ENCODE measurements at regions not wholly inside any gene's neighbourhood (a gene's known extent, or its start where the extent isn't known, plus 50 kb on each side); places are given as distances from the start of the nearest gene placed in this dataset.
"Not testable (repeated sequence)": the region's sequence is repeated elsewhere in the genome, so short reads cannot be mapped to it uniquely, and the experiment has no call there.

GRCh38 chr1:120941066-120941465 lies 51.5 kb downstream of the PPIAL4A start:
- not testable (repeated sequence) for DNase-seq (ENCODE audit: extremely low read depth, low read depth, low spot score)

DNA sequence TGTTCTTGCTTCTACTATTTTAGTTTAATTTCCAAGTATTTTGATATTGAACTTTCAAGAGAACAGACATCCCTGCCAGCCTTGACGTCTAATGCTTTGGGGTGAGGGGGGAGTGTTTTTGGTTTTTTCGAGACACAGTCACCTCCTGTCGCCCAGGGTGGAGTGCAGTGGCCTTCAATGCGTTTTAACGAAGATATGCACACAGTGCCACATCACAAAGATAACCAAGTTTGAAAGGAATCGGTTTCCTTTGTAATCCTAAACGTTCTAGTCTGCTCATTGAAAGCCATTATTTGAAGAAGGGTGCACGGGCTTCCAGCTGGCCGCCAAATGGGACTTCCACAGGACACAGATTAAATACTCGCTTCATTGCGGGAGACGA lies 52.3 kb downstream of the PPIAL4A start:
- DNase-seq (ENCODE audit: extremely low read depth, low read depth, low spot score) = not testable (repeated sequence)

GRCh38 chr1:120942218-120942944 lies 52.8 kb downstream of the PPIAL4A start:
- not testable (repeated sequence) for DNase-seq (ENCODE audit: extremely low read depth, low read depth, low spot score)

DNA sequence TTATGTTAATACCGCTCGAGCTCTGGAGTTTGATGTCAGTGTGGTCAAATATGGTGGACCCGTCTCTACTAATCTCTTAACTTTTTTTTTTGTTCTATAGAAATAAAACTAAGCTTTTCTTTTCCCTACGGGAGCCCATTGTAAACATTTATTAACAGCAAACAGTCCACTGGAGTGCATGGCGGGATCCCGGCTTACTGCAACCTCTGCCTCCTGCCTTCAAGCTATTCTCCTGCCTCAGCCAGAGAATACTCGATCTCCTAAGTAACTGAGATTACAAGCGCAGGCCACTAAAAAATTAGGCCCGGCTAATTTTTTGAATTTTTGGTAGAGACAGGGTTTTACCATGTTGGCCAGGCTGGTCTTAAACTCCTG lies 53.4 kb downstream of the PPIAL4A start:
- not testable (repeated sequence) for DNase-seq (ENCODE audit: extremely low read depth, low read depth, low spot score)

DNA sequence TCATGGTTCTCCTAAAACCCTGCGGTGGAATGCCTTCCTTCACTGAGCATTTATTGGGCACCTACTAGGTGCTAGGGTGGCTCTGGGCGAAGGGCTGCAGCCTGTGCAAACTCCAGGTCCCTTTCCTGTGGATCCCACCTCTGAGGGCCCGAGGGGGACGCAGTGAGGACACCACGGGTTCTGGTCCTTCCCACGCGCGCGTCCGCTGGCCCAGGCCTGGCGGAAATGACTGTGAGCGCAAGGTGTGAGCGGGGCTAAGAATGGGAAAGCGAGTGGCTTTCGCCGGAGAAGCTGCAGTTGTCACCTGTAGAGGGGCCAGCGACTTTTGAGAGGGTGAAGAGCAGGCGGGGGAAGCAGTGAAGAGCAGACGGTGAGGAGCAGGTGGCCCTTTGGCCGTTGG lies 55.1 kb downstream of the PPIAL4A start:
- not testable (repeated sequence) for DNase-seq (ENCODE audit: extremely low read depth, low read depth, low spot score)

DNA sequence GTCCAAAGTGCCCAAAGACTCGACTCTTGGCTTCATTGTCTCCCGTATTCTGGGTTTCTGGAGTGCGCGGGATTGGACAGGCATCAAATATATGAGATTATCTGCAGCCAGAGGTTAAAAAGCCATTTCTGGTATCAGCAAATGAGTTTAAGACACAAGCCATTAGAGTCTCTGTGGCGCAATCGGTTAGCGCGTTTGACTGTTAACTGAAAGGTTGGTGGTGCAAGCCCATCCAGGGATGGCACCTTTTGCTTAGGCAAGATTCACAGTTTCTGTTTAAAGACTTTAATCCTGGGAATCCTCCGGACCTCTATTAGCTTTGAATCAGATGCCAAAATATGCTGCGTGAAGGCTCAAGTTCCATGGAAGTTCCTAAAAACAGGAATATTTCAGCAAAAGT lies 55.6 kb downstream of the PPIAL4A start:
- not testable (repeated sequence) for DNase-seq (ENCODE audit: extremely low read depth, low read depth, low spot score)

- DNase-seq (ENCODE audit: extremely low read depth, low read depth, low spot score) = not testable (repeated sequence)
Measured at GRCh38 chr1:120947114-120947513, 57.5 kb downstream of the PPIAL4A start.

- not testable (repeated sequence) for DNase-seq (ENCODE audit: extremely low read depth, low read depth, low spot score)
Measured at GRCh38 chr1:120949724-120950123, 60.2 kb downstream of the PPIAL4A start.

DNA sequence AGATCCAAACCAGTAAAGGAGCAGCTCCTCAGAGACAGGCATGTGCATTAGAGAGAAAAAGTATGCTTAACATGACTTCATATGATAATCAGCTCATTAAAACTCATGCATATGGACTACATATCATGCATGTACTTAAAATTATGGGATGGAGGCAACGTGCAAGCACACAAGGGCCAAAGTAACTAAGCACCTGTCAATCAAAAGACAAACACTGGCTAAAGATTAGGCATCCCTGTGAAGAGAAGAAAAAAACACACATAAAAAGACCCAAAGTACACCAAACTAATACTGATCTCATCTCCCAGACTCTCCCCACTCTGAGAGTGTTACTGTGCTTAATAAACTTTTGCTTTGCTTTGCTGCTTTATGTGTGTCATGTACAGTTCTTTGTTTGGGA lies 61.1 kb downstream of the PPIAL4A start:
- not testable (repeated sequence) for DNase-seq (ENCODE audit: extremely low read depth, low read depth, low spot score)

DNA sequence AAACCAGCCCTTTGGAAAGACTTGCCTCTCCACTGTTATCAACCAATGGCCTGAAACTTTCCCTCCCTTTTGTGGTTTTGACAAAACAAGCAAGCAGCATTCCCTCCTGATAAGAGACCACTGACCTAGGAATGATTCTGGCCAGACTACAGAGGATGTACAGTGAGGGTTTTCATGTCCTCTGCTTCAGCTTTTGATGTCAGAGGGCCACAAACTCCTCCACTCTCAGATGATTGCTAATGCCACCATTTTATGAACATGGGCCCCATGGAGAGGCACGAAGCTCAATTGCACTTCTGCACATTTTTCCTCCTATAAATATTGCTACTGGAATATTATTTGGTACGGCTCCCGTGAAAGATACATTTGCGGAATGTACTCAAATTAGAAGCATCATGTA lies 61.5 kb downstream of the PPIAL4A start:
- DNase-seq (ENCODE audit: extremely low read depth, low read depth, low spot score) = not testable (repeated sequence)

GRCh38 chr1:120952207-120952870 lies 62.8 kb downstream of the PPIAL4A start:
- DNase-seq (ENCODE audit: extremely low read depth, low read depth, low spot score) = not testable (repeated sequence)

DNA sequence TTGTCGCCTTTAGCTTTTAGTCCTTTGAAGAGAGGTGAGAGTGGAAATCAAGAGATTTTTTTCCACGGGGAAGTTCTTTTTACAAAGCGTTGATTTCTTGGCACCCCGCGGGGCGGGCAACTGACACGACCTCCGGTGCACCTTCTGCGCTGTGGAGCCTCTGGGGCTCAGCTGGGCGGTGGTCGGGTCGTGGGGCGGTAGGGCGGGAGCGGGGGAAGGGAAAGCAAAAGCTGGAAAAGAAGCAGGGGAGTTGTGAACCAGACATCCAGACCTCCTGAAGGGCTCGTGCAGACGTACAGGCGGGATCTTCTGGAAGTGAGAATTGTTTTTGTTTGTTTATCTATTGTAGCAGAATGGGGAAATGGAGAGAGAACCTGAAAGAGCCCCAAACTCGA lies 63.3 kb downstream of the PPIAL4A start:
- DNase-seq (ENCODE audit: extremely low read depth, low read depth, low spot score) = not testable (repeated sequence)

DNA sequence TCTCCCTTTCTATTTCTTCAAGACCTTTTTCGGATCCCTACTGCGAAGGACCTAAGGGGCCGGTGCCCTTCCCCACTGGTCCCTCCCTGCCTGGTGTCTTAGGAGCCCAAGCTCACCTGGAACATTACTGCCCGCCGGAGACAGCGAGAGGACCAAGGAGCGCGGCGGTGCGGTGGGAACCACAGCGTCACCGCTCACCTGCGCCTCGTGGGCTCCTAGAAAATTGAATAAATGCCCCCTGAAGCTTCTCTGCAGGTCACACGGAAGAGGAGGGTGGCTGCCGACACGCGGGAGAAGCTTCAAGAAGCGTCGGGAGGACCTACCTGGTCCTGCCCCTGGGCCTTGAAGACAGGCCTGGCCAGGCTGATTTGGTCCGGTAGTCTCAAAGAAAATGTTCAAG lies 65.2 kb downstream of the PPIAL4A start:
- DNase-seq (ENCODE audit: extremely low read depth, low read depth, low spot score) = no peak

- DNase-seq (ENCODE audit: extremely low read depth, low read depth, low spot score) = not testable (repeated sequence)
Measured at GRCh38 chr1:120955961-120956360, 66.4 kb downstream of the PPIAL4A start.

DNA sequence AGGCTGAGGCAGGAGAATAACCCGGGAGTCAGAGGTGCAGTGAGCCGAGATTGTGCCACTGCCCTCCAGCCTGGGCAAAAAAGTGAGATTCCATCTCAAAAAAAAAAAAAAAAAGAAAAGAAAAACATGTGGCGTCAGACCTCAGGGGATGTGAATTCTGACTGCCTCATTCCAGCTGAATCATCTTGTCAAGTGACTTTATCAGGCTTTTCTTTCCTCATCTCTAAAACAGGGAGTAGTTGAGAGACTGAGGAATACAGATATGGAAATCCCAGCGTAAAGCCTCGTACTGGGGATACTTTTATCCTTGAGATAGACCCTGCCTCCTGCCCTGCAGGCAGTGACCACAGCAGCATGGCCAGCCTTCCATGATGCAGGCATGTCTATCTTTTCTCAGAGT lies 76.4 kb downstream of the PPIAL4A start:
- not testable (repeated sequence) for DNase-seq (ENCODE audit: extremely low read depth, low read depth, low spot score)

DNA sequence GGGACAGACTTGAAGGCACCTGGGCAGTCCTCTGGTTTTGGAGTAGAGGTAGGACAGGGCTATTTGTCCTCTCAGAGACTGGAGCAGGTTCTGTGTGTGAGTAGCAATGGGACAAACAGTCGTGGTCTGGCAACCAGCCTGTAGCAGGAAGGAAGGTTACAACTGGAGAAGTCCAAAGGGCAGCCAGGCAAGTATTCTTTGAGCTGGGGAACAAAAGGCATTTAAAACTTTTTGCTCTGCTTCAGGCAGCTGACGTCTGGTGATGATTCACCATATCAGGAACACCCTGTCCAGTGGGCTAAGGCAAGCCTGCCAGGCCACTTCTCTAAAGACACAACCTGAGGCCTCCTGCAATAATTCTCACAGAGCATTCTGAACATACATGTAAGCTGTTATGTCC lies 83.3 kb downstream of the PPIAL4A start:
- peak; percentile 7 for DNase-seq (ENCODE audit: extremely low read depth, low read depth, low spot score)

DNA sequence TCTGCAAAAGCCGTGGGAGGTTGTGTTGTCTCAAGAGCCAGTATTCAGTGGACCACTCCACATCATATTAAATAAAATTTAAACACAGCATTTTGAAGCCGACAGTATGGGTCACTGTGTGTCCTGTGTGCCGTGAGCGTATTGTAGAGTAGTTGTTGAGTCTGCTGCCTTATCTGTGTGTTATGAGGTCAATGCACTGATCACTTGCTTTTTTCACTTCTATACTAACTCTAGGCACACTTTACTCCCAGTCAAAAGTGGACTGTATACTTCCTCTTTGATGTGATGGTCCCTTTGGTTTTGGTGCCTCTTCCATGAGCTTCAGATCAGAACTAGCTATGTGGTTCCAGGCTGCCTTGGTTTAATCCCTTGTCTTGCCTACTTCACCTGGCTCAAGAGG lies 84.3 kb downstream of the PPIAL4A start:
- not testable (repeated sequence) for DNase-seq (ENCODE audit: extremely low read depth, low read depth, low spot score)

GRCh38 chr1:120977279-120977678 lies 87.7 kb downstream of the PPIAL4A start:
- DNase-seq (ENCODE audit: extremely low read depth, low read depth, low spot score) = not testable (repeated sequence)

- not testable (repeated sequence) for DNase-seq (ENCODE audit: extremely low read depth, low read depth, low spot score)
Measured at GRCh38 chr1:120981489-120982094, 92.0 kb downstream of the PPIAL4A start.

DNA sequence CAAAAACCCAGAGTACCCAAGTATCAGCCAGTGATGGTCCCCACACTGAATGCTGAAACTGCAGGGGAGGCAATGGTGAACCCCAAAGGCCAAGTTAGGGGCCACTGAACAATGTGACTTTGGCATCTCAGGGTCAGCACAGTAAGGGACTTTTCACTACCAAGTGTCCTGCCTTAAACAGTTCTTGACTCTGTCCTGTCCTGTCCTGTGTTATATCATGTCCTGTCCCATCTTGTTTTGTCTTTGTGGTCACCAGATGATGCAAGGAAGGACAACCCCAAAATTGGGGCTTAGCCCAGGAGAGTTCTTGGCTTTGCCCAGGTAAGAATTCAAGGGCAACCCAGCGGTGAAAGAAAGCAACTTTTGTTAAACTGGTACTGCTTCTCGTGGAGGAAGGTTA lies 105.0 kb downstream of the PPIAL4A start:
- DNase-seq (ENCODE audit: extremely low read depth, low read depth, low spot score) = not testable (repeated sequence)

DNA sequence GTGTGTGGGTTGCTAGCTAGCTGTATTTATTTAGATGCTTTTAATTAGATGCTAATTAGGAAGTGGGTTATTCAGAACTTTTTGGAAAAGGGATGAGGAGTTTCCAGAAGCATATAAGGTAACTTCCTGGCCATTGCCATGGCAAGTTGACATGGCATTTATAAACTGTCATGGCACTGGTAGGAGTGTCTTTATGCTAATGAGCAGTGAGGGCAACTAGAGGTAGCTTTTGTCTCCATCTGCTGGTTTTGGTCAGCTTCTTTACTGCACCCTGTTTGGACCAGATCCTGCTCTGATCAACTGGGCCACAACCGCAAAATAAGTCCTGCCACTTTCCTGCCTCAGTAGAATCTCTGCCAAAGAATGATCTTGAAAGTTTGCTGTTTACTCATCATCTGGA lies 105.5 kb downstream of the PPIAL4A start:
- DNase-seq (ENCODE audit: extremely low read depth, low read depth, low spot score) = not testable (repeated sequence)

Data from glomerular endothelial cell (primary cell).